ENCODE measurements at regions not wholly inside any gene's neighbourhood (a gene's known extent, or its start where the extent isn't known, plus 50 kb on each side); places are given as distances from the start of the nearest gene placed in this dataset.

- H3K27ac ChIP-seq (ENCODE audit: low read depth in 1 of 2, low read length in 2 of 2): no peak overlapping the region
- Mint-ChIP-seq H3K27ac (no peak overlapping the region), H3K4me3 (no peak overlapping the region), H3K27me3 (ENCODE audit: low read depth in 3 of 3) (no peaks in the 10 kb centered on the region), H3K36me3 (no peaks in the 10 kb centered on the region), H3K9me3 (peaks cover 0 to 2% (median 0%) of the 10 kb centered on the region in 7 donors), H3K4me1 (no peaks in the 10 kb centered on the region)
- no peak overlapping the region for H2AFZ ChIP-seq (ENCODE audit: insufficient read depth, low read depth, low read length, poor library complexity, severe bottlenecking)
- H3K4me3 ChIP-seq (replicated peaks in 1 of 3; ENCODE audit: low read depth in 2 of 3, low read length in 3 of 3): no peak overlapping the region
- no peaks in the 10 kb centered on the region for H3K4me1 ChIP-seq (ENCODE audit: control insufficient read depth in 1 of 2, insufficient read depth in 2 of 2, low read length in 2 of 2)
- no peaks in the 10 kb centered on the region for H3K79me2 ChIP-seq (ENCODE audit: insufficient read depth, low read length)
- no peaks in the 10 kb centered on the region for H3K9me3 ChIP-seq (replicated peaks in 1 of 2; ENCODE audit: control insufficient read depth in 1 of 2, insufficient read depth in 1 of 2, low read length in 2 of 2)
- no peaks in the 10 kb centered on the region for H3K36me3 ChIP-seq (replicated peaks in 1 of 2; ENCODE audit: control insufficient read depth in 1 of 2, insufficient read depth in 2 of 2, low read length in 2 of 2)
- no peak overlapping the region for H3K9ac ChIP-seq (ENCODE audit: insufficient read depth, low read length, poor library complexity, severe bottlenecking)
- no peak for DNase-seq
- H3K4me2 ChIP-seq (replicated peaks; ENCODE audit: extremely low read depth, low read length, poor library complexity, severe bottlenecking): no peak overlapping the region
- no peaks in the 10 kb centered on the region for H3K27me3 ChIP-seq (ENCODE audit: control insufficient read depth in 2 of 2, insufficient read depth in 2 of 2, low read length in 2 of 2)
- no peaks in the 10 kb centered on the region for H4K20me1 ChIP-seq (ENCODE audit: insufficient read depth, low read length)
- intact Hi-C loops (cut with micrococcal nuclease): no loop called here
- TF ChIP-seq CTCF (IDR thresholded peaks at IDR 0.05): no peak
Measured at GRCh38 chr2:194826241-194826640, 830.8 kb upstream of the SLC39A10 start.

GRCh38 chr2:194824450-194824849, 832.6 kb upstream of the SLC39A10 start:
- intact Hi-C loops (cut with micrococcal nuclease): no loop called here
- H3K9ac ChIP-seq (ENCODE audit: insufficient read depth, low read length, poor library complexity, severe bottlenecking): no peak overlapping the region
- Mint-ChIP-seq H3K27ac (no peak overlapping the region), H3K27me3 (ENCODE audit: low read depth in 3 of 3) (no peaks in the 10 kb centered on the region), H3K9me3 (peaks cover 0 to 2% (median 0%) of the 10 kb centered on the region in 7 donors), H3K4me1 (no peaks in the 10 kb centered on the region), H3K4me3 (no peak overlapping the region), H3K36me3 (no peaks in the 10 kb centered on the region)
- H3K4me2 ChIP-seq (replicated peaks; ENCODE audit: extremely low read depth, low read length, poor library complexity, severe bottlenecking): no peak overlapping the region
- H3K27me3 ChIP-seq (ENCODE audit: control insufficient read depth in 2 of 2, insufficient read depth in 2 of 2, low read length in 2 of 2): no peaks in the 10 kb centered on the region
- no peak overlapping the region for H3K4me3 ChIP-seq (replicated peaks in 1 of 3; ENCODE audit: low read depth in 2 of 3, low read length in 3 of 3)
- H3K4me1 ChIP-seq (ENCODE audit: control insufficient read depth in 1 of 2, insufficient read depth in 2 of 2, low read length in 2 of 2): no peaks in the 10 kb centered on the region
- H3K9me3 ChIP-seq (replicated peaks in 1 of 2; ENCODE audit: control insufficient read depth in 1 of 2, insufficient read depth in 1 of 2, low read length in 2 of 2): no peaks in the 10 kb centered on the region
- no CpG with 5 or more reads among the region's 2 CpGs for WGBS (ENCODE audit: insufficient coverage)
- H3K27ac ChIP-seq (ENCODE audit: low read depth in 1 of 2, low read length in 2 of 2): no peak overlapping the region
- H4K20me1 ChIP-seq (ENCODE audit: insufficient read depth, low read length): no peaks in the 10 kb centered on the region
- H2AFZ ChIP-seq (ENCODE audit: insufficient read depth, low read depth, low read length, poor library complexity, severe bottlenecking): no peak overlapping the region
- DNase-seq: no peak
- H3K36me3 ChIP-seq (replicated peaks in 1 of 2; ENCODE audit: control insufficient read depth in 1 of 2, insufficient read depth in 2 of 2, low read length in 2 of 2): no peaks in the 10 kb centered on the region
- no peaks in the 10 kb centered on the region for H3K79me2 ChIP-seq (ENCODE audit: insufficient read depth, low read length)
- TF ChIP-seq CTCF (IDR thresholded peaks at IDR 0.05): no peak

All from CD14-positive monocyte (primary cell).